Stimulated activated memory B cell treated with anti-CD40 and anti-IgM and Interleukin-4, amounts not matched to agents 10 μg/mL and 1 μg/mL and 100 μg/mL, for 72 hours (primary cell): ENCODE measurements at regions not wholly inside any gene's neighbourhood (a gene's known extent, or its start where the extent isn't known, plus 50 kb on each side); places are given as distances from the start of the nearest gene placed in this dataset.
"Not testable (repeated sequence)": the region's sequence is repeated elsewhere in the genome, so short reads cannot be mapped to it uniquely, and the experiment has no call there.

ENCODE experiments used
- ATAC-seq: fragments of 150-1000 bp; cut with Tn5 transposase; 2 replicates; pipeline ENCODE4 v1.10.0; 2021
- H3K27ac Mint-ChIP-seq: one replicate; pipeline ENCODE4 v1.8.0; 2022; ENCODE audit warnings: mild to moderate bottlenecking, mixed read lengths
- H3K27me3 Mint-ChIP-seq: one replicate; pipeline ENCODE4 v1.8.0; 2022; ENCODE audit warnings: mixed read lengths
- H3K36me3 Mint-ChIP-seq: one replicate; pipeline ENCODE4 v1.8.0; 2022; ENCODE audit warnings: mixed read lengths
- H3K4me1 Mint-ChIP-seq: one replicate; pipeline ENCODE4 v1.8.0; 2022; ENCODE audit warnings: mixed read lengths
- H3K4me3 Mint-ChIP-seq: one replicate; pipeline ENCODE4 v1.8.0; 2022; ENCODE audit warnings: mild to moderate bottlenecking, moderate library complexity, mixed read lengths
- H3K9me3 Mint-ChIP-seq: one replicate; pipeline ENCODE4 v1.8.0; 2022; ENCODE audit warnings: mixed read lengths

DNA sequence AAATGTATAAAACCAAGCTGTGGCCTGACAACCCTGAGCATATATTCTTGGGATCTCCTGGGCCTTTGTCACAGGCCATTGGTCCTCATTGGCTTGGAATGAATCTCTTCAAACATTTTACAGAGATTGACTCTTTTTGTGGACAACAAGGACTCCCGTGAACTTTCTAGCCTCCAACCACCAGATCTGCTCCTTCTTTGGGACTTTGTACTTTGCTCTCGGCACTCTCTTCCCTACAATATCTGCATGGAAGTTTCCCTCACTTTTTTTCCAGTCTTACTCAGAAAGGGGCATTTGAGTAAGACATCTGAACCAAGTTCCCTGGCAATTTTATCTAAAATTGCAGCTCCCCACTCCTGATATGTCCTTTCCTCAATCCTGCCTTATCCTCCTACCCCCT is 158.8 kb downstream of the PHLDA1 start:
- peaks cover 3% of the 10 kb centered on the region for H3K9me3 Mint-ChIP-seq
- no peaks in the 10 kb centered on the region for H3K36me3 Mint-ChIP-seq
- no peak overlapping the region for H3K27ac Mint-ChIP-seq
- H3K4me3 Mint-ChIP-seq: no peak overlapping the region
- no peaks in the 10 kb centered on the region for H3K4me1 Mint-ChIP-seq
- peaks cover 50% of the 10 kb centered on the region for H3K27me3 Mint-ChIP-seq
- ATAC-seq: no peak

DNA sequence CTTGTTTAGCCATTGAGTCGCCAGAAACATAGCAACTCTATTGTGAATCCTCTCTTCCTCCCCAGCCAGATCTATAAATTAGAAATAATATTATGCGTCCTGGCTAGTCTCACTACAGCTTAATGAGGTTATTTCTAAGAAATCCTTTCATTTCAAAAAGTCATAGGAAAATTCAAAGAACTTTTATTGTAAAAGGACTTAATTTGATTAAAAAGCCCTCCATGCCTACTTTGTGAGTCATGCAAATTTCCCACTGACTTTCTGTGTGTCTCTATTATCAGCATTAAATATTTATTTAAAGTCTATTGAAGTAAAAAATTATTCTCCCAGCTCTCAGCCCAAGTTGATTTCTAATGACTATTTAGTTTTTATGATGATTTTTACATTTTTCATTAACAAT is 160.7 kb downstream of the PHLDA1 start:
- H3K9me3 Mint-ChIP-seq: peaks cover 12% of the 10 kb centered on the region
- H3K27me3 Mint-ChIP-seq: peaks cover 58% of the 10 kb centered on the region
- H3K4me1 Mint-ChIP-seq: no peaks in the 10 kb centered on the region
- no peak for ATAC-seq
- H3K27ac Mint-ChIP-seq: no peak overlapping the region
- no peaks in the 10 kb centered on the region for H3K36me3 Mint-ChIP-seq
- no peak overlapping the region for H3K4me3 Mint-ChIP-seq

DNA sequence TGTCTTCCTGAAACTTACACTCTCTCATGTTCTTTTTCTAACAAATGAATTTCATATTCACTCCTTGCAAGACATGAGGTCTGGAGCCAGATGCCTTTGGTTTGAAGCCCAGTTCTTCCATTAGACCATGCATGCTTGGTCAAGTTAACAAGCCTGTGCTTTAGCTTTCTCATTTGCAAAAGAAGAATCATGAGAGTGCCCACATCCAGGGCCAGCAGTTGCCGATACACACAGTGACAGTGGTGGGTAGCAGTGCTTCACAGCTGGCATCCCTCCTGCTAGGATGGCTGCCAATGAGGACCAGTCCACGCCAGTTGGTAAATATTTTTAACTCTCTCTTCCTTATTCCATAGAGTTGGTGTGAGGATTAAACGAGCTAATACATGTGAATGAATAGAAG is 163.1 kb downstream of the PHLDA1 start:
- peaks cover 37% of the 10 kb centered on the region for H3K27me3 Mint-ChIP-seq
- no peak overlapping the region for H3K27ac Mint-ChIP-seq
- no peaks in the 10 kb centered on the region for H3K4me1 Mint-ChIP-seq
- H3K4me3 Mint-ChIP-seq: no peak overlapping the region
- no peak for ATAC-seq
- H3K9me3 Mint-ChIP-seq: peaks cover 12% of the 10 kb centered on the region
- H3K36me3 Mint-ChIP-seq: no peaks in the 10 kb centered on the region

DNA sequence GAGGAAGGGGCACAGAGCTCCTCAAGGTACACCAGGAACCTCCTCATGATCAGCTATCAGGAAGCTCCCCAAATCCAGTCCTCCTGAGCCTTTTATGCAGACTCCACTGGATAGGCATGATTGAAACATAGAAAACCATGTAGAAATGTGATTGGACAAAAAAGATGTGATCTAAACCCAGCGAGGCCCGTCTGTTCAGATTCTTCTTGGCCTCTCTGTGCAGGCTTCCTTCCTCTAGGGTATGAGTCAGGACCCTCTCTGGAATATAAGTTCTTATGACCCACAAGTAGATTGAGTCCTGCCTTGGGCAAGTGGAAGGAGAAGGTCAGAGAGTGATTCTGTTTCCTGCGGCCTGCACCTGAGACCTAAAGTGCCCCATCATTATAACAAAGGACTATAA is 166.3 kb downstream of the PHLDA1 start:
- Mint-ChIP-seq H3K4me3 (no peak overlapping the region), H3K4me1 (no peaks in the 10 kb centered on the region), H3K36me3 (no peaks in the 10 kb centered on the region), H3K27me3 (peaks cover 15% of the 10 kb centered on the region), H3K27ac (no peak overlapping the region), H3K9me3 (peaks cover 9% of the 10 kb centered on the region)
- ATAC-seq: no peak

DNA sequence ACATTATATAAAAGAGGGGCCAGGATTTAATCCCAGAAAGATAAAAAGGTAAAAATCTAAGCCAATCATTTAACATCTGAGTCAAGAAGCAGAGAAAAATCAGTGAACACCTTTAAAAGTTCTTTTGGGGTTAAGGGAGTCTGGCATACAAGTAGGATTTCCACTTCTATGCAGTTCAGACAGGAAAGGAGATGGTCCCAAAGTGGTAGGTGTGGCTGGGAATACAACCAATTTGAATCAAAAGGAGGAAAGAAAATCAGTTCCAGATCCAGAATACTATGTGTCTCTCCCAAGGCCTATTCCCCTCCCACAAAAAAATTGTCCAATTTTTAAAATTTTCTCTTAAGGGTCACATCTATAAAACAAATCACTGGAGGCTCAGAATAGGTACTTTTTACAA is 167.4 kb downstream of the PHLDA1 start:
- Mint-ChIP-seq H3K36me3 (no peaks in the 10 kb centered on the region), H3K9me3 (peaks cover 9% of the 10 kb centered on the region), H3K4me3 (no peak overlapping the region), H3K27ac (no peak overlapping the region), H3K4me1 (no peaks in the 10 kb centered on the region), H3K27me3 (peaks cover 23% of the 10 kb centered on the region)
- no peak for ATAC-seq

DNA sequence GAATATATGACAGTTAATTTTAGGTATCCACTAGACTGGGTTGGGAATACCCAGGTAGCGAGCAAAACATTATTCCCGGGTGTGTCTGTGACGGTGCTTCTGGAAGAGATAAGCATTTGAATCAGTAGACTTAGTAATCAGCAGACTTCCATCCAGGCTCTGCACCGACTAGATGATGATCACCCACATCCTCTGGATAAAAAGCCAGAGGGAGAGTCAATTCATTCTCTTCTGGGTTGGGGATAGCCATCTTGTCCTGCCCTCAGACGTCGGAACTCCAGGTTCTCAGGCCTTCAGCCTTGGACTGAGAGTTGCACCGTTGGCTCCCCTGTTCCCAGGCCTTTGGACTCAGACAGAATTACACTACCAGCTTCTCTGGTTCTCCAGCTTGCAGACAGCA is 168.0 kb downstream of the PHLDA1 start:
- Mint-ChIP-seq H3K36me3 (no peaks in the 10 kb centered on the region), H3K27me3 (peaks cover 23% of the 10 kb centered on the region), H3K4me3 (no peak overlapping the region), H3K27ac (no peak overlapping the region), H3K4me1 (no peaks in the 10 kb centered on the region), H3K9me3 (peaks cover 9% of the 10 kb centered on the region)
- no peak for ATAC-seq

DNA sequence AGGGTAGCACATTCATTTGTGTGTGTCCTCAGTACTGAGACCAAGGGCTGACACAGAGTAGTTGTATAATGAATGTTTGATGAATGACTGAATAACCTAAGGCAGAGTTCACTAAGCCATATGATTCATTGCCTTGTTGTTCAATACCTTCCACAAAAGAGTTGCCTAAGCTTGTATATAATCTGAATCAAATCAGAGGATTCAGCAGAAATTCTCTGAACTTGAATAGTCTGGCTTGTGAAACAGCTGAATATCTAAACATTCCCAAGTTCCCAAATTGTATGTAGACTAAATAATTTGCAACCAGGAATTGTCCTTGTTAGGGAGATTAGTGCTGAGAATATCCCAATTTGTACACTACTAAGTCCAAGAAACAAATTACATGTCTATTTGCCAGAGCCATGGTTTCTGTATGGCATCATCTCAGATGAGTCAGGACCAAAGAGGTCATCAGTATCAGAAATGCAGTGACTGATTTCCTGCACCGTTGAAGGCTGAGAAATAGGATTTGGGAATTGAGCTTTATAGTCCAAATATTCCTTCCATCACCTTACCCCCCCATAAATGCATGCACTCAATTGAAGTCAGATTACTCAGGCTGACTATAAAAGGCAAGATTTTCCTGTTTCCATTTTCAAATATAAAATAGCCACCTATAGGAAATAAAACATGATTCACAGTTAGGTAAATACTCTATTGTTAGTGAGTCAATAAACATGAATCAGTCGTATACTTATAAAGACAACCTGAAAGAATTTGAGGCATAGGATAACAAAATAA is 168.7 kb downstream of the PHLDA1 start:
- Mint-ChIP-seq H3K4me1 (no peaks in the 10 kb centered on the region), H3K27me3 (peaks cover 19% of the 10 kb centered on the region), H3K27ac (no peak overlapping the region), H3K9me3 (peaks cover 9% of the 10 kb centered on the region), H3K36me3 (no peaks in the 10 kb centered on the region), H3K4me3 (no peak overlapping the region)
- no peak for ATAC-seq

DNA sequence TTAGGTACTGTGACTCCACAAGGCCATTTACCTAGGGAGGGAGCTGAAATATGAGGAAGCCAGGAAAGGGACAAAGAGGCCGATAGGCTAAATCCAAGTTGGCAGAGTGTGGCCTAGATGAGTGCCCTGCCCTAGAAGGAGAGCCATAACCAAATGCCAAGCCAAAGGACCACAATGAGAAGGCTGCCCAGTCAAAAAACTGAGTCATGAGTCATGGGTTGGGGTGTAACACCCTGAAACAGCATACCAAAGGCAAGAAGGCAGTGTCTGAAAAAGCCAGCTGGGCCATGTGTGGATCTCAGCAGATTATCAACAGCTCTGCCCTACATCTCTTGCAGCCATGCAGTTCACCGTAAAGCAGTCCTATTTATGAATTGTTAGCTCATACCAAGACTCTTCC is 171.7 kb downstream of the PHLDA1 start:
- H3K4me3 Mint-ChIP-seq: no peak overlapping the region
- H3K36me3 Mint-ChIP-seq: no peaks in the 10 kb centered on the region
- H3K27ac Mint-ChIP-seq: no peak overlapping the region
- peaks cover 14% of the 10 kb centered on the region for H3K27me3 Mint-ChIP-seq
- no peaks in the 10 kb centered on the region for H3K9me3 Mint-ChIP-seq
- ATAC-seq: no peak
- no peaks in the 10 kb centered on the region for H3K4me1 Mint-ChIP-seq

DNA sequence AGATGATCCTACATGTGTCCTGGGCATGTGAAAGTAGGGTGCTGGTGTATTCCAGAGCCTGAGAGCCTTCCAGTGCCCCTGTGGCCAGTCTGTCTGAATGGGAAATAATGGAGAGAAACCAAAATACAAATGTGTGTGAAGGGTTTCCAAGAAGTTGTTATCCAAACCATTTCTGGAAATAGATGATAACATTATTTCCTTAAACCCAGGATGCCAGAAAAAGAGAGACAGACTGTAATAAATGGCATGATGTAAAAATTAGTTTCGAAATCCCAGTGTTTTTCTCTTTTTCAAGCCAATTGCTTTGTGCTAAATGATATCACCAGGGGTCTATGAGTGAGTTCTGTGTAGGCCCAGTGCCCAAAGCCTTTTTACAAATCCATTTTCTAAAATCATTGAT is 175.3 kb downstream of the PHLDA1 start:
- Mint-ChIP-seq H3K36me3 (no peaks in the 10 kb centered on the region), H3K4me3 (no peak overlapping the region), H3K9me3 (no peaks in the 10 kb centered on the region), H3K4me1 (no peaks in the 10 kb centered on the region), H3K27me3 (peaks cover 27% of the 10 kb centered on the region), H3K27ac (no peak overlapping the region)
- ATAC-seq: no peak

DNA sequence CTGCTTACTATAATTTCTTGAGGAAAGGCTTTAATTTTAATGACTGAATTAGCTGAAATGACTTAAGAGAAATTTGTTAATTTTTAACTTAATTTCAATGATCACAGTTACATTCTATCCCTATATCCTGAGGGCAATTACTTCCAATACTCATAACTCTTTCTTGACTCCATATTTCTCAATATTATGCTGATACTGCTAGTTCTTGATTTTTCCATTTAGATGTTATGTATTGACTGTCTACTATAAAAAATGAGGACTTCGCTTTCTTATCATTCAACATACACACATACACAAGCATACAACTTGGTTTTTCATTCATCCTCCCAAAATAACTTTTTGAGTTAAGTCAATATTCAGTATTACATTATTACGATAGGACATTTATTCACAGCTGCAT is 176.2 kb downstream of the PHLDA1 start:
- H3K36me3 Mint-ChIP-seq: no peaks in the 10 kb centered on the region
- no peak for ATAC-seq
- no peak overlapping the region for H3K4me3 Mint-ChIP-seq
- H3K27me3 Mint-ChIP-seq: peaks cover 36% of the 10 kb centered on the region
- no peaks in the 10 kb centered on the region for H3K9me3 Mint-ChIP-seq
- no peak overlapping the region for H3K27ac Mint-ChIP-seq
- H3K4me1 Mint-ChIP-seq: no peaks in the 10 kb centered on the region

DNA sequence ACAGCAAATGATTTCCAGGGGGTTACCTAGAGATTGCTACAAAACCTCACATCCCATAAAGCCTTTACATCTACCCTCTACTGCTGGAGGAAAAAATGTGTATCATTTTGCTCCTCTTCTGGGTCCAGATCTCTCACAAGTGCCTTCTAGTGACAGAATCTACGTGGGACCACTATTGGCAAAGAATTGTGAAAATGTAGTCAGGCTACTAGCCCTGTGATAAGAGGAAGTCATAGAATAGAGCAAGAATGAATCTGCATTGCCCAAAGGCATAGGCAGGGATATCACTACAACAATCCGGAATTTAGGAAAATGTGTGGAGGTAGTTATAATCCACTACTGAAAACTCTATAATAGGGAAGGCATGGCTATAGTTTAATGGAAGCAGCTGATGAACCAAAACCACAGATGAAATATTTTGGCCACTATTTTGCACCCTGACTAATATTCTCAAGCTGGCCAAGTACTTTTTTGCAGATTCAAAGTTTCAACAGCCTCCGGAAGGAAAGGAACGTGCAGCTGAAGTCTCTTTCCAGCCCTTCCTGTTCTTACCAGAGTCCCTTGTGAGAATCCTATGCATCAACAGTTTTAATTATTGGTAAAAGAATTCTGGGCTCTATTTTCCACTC is 176.8 kb downstream of the PHLDA1 start:
- H3K27ac Mint-ChIP-seq: no peak overlapping the region
- H3K27me3 Mint-ChIP-seq: peaks cover 33% of the 10 kb centered on the region
- H3K4me1 Mint-ChIP-seq: no peaks in the 10 kb centered on the region
- H3K4me3 Mint-ChIP-seq: no peak overlapping the region
- H3K36me3 Mint-ChIP-seq: no peaks in the 10 kb centered on the region
- H3K9me3 Mint-ChIP-seq: no peaks in the 10 kb centered on the region
- no peak for ATAC-seq

DNA sequence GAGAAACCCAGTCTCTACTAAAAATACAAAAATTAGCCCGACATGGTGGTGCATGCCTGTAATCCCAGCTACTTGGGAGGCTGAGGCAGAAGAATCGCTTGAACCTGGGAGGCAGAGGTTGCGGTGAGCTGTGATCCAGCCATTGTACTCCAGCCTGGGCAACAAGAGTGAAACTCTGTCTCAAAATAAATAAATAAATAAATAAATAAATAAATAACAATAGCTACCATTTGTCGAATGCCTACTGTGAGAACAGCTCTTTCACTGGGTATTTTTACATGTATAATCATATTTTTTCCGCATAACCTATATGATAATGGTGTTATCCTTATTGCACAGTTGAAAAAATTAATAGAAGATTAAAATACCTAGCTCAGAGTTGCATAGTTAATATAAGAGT is 177.4 kb downstream of the PHLDA1 start:
- peaks cover 30% of the 10 kb centered on the region for H3K27me3 Mint-ChIP-seq
- H3K4me1 Mint-ChIP-seq, H3K4me3 Mint-ChIP-seq, H3K27ac Mint-ChIP-seq, ATAC-seq, H3K9me3 Mint-ChIP-seq, H3K36me3 Mint-ChIP-seq: not testable (repeated sequence)

DNA sequence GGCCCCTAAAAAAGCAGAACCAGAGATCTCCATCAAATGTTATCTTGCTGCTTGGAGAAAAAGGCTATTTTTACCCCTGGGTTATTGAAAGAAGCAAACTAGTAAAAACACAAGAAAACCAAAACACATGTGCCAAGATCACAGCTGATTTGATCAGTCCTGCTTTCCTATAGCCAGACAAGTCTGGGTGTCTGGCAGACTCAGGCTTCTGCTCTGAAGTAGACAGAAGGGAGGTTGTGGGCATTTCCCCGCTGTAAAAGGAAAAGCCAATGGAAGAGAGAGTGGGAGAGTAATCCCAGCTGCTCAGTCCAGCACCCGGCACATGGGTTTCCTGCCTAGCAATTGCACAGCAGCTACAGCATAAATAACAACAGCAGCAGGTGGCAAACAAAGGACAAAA is 177.9 kb downstream of the PHLDA1 start:
- H3K4me1 Mint-ChIP-seq: no peaks in the 10 kb centered on the region
- ATAC-seq: no peak
- peaks cover 30% of the 10 kb centered on the region for H3K27me3 Mint-ChIP-seq
- no peak overlapping the region for H3K27ac Mint-ChIP-seq
- H3K9me3 Mint-ChIP-seq: no peaks in the 10 kb centered on the region
- no peak overlapping the region for H3K4me3 Mint-ChIP-seq
- no peaks in the 10 kb centered on the region for H3K36me3 Mint-ChIP-seq

DNA sequence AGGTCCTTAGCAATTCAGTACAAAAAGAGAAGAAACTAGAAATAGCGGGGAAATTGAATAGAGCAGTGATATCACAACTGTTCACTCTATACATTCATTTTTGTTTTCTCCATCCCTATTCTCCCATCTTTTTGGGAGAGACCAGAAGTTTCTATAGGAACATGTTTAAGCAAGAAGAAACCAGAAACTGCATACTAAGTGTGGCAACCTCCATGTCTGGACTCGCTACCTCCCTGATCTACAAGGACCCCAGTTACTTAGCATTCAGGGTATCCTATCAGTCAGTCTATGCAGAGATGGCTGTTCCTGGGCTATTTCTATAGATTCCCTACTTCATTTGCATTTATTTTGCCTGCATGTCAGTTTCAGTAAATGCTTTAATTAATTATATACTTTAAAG is 178.6 kb downstream of the PHLDA1 start:
- peaks cover 30% of the 10 kb centered on the region for H3K27me3 Mint-ChIP-seq
- H3K36me3 Mint-ChIP-seq: no peaks in the 10 kb centered on the region
- H3K9me3 Mint-ChIP-seq: no peaks in the 10 kb centered on the region
- no peak overlapping the region for H3K4me3 Mint-ChIP-seq
- no peak overlapping the region for H3K27ac Mint-ChIP-seq
- no peaks in the 10 kb centered on the region for H3K4me1 Mint-ChIP-seq
- ATAC-seq: no peak

DNA sequence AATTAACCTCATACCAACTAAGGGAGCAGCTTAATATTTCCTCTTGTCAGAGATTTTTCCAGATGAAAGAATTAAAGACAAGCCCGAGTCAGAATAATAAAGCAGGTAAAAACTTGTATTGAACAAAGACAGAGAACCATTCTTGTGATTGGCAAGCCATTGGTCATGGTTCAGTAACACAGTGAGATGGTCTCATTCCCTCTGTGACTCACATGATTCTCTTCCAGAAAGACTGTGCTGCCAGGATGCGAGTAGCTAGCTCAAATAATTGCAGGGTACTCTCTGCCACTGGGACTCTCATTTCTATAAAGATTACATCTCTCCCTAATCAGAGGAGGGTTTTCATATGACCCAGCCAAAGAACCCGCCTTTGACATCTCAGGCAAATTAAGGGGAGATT is 179.4 kb downstream of the PHLDA1 start:
- Mint-ChIP-seq H3K4me3 (no peak overlapping the region), H3K4me1 (no peaks in the 10 kb centered on the region), H3K36me3 (no peaks in the 10 kb centered on the region)

DNA sequence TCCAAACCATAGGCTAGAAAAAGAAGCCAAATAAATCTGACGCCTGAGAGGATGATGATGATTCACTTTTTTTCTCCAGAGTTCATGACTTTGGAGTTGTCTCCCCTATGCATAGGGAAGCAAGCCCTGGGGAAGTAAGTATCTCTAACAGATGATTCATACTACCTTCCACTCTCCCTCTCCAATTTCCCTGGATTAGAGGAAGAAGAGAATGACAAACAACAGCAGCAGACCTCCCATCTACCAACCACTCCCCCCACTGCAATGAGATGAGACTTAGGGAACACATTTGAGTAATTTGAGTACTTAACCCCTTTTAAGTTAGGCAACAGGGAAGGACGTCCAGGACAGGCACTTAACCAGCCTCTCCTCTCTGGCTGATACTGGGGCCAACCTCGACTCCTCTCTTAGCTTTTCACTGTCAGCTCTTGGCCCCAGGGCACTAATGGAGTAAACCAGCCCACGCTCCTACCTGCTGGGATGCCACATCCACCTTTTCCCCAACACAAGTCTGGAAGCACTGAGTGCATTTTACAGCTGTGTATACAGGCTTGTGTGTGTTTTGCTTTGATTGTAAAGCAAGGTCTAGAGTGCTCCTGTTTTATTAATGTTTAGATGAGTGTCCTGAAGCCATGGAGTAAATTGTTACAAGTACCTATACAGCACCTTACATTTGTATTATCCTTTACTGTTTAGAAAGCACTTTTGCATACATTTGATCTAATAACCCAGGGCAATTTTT is 180.7 kb downstream of the PHLDA1 start:
- no peak for ATAC-seq
- Mint-ChIP-seq H3K36me3 (no peaks in the 10 kb centered on the region), H3K27me3 (peaks cover 30% of the 10 kb centered on the region), H3K4me3 (no peak overlapping the region), H3K4me1 (no peaks in the 10 kb centered on the region), H3K27ac (no peak overlapping the region), H3K9me3 (peaks cover 5% of the 10 kb centered on the region)

More for the DNA sequence above, 179.4 kb downstream of the PHLDA1 start:
- no peak overlapping the region for H3K27ac Mint-ChIP-seq
- no peaks in the 10 kb centered on the region for H3K9me3 Mint-ChIP-seq
- ATAC-seq: no peak
- peaks cover 30% of the 10 kb centered on the region for H3K27me3 Mint-ChIP-seq
